Testis (tissue), 2 donors: ENCODE measurements at regions not wholly inside any gene's neighbourhood (a gene's known extent, or its start where the extent isn't known, plus 50 kb on each side); places are given as distances from the start of the nearest gene placed in this dataset.
A peak's percentile ranks its signal among the peaks of the same experiment; 100 is the strongest.

Experiments used
- DNase-seq: peaks from one replicate; pipeline ENCODE4 v3.0.0-alpha.2; 2019
- H3K27ac ChIP-seq, 2 donors: fragments of 200-600 bp; sonication (generic); one replicate each; pipeline ENCODE4 v1.5.1; 2019
- H3K27me3 ChIP-seq: fragments of 200-600 bp; sonication (generic); one replicate; pipeline ENCODE4 v1.5.1; 2019
- H3K36me3 ChIP-seq: fragments of 200-600 bp; sonication (generic); one replicate; pipeline ENCODE4 v1.5.1; 2017; ENCODE audit warnings: low read depth; ENCODE audit errors: missing control alignments
- H3K4me1 ChIP-seq: fragments of 200-600 bp; sonication (generic); one replicate; pipeline ENCODE4 v1.5.1; 2019
- H3K4me3 ChIP-seq, 2 donors: fragments of 200-600 bp; sonication (generic); one replicate each; pipeline ENCODE4 v1.5.1; 2017 to 2019
- H3K9me3 ChIP-seq: fragments of 200-600 bp; sonication (generic); one replicate; pipeline ENCODE4 v1.5.1; 2017
- POLR2A ChIP-seq: fragments of 450-650 bp; IDR thresholded peaks from one replicate; pipeline ENCODE4 v1.6.1; 2017; ENCODE audit warnings: antibody characterized with exemption, mild to moderate bottlenecking, moderate library complexity
- WGBS, 2 donors: methylation state at CpG; one replicate each; pipeline ENCODE4 v1.1.5; 2018; 5-methylcytosine and 5-hydroxymethylcytosine counted together
- intact Hi-C: fragments of 100-400 bp; cut with DNase I; formaldehyde crosslinking; loops from one replicate; pipeline ENCODE4 v1.15.1; 2023; ENCODE audit warnings: low total_unique reads
- TF ChIP-seq, protein P1 (sequence below), 3 experiments: fragments of 450-650 bp in 2 of 3; fragments of 200-600 bp in 1 of 3; sonication (generic) in 1 of 3; IDR thresholded peaks; one replicate each; pipeline ENCODE4 v1.5.1; 2016 to 2019; ENCODE audit warnings: antibody characterized with exemption in 3 of 3, mild to moderate bottlenecking in 2 of 3, moderate library complexity in 1 of 3

DNA sequence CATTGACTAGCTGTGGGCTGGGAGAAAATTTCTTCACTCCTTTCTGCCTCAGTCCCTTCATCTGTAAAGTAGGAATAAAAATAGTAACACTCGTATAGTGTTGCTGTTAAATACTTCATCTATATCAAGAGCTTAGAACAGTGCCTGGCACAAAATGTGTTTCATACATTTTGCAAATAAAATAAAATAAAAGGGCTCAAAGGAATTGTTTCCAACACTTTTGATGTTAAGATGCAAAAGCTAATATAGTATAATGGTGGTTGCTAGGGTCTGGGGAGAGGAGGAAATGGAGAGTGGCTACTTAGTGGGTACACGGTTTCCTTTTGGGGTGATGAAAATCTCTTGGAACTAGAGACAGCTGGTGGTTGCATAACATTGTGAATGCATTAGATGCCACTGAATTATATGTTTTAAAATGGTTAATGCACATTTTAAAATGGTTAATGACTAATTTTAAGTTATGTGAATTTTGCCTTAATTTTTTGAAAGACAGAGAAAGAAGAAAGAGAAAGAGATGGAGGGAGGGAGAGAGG lies 542.1 kb upstream of the ID2 start:
- no peaks in the 10 kb centered on the region for H3K9me3 ChIP-seq
- TF ChIP-seq, protein P1, sequence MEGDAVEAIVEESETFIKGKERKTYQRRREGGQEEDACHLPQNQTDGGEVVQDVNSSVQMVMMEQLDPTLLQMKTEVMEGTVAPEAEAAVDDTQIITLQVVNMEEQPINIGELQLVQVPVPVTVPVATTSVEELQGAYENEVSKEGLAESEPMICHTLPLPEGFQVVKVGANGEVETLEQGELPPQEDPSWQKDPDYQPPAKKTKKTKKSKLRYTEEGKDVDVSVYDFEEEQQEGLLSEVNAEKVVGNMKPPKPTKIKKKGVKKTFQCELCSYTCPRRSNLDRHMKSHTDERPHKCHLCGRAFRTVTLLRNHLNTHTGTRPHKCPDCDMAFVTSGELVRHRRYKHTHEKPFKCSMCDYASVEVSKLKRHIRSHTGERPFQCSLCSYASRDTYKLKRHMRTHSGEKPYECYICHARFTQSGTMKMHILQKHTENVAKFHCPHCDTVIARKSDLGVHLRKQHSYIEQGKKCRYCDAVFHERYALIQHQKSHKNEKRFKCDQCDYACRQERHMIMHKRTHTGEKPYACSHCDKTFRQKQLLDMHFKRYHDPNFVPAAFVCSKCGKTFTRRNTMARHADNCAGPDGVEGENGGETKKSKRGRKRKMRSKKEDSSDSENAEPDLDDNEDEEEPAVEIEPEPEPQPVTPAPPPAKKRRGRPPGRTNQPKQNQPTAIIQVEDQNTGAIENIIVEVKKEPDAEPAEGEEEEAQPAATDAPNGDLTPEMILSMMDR (IDR thresholded peaks at IDR 0.05): no peak
- no peak for TF ChIP-seq POLR2A
- H3K4me1 ChIP-seq: no peaks in the 10 kb centered on the region
- intact Hi-C loops: no loop called here
- H3K36me3 ChIP-seq: no peaks in the 10 kb centered on the region
- 80 to 84% methylated on average over 2 of the region's 2 CpGs for WGBS, 2 donors
- peak overlapping the region in 1 of 2 donors; percentile 73 for H3K27ac ChIP-seq
- no peaks in the 10 kb centered on the region for H3K27me3 ChIP-seq
- H3K4me3 ChIP-seq: no peak overlapping the region
- no peak for DNase-seq

DNA sequence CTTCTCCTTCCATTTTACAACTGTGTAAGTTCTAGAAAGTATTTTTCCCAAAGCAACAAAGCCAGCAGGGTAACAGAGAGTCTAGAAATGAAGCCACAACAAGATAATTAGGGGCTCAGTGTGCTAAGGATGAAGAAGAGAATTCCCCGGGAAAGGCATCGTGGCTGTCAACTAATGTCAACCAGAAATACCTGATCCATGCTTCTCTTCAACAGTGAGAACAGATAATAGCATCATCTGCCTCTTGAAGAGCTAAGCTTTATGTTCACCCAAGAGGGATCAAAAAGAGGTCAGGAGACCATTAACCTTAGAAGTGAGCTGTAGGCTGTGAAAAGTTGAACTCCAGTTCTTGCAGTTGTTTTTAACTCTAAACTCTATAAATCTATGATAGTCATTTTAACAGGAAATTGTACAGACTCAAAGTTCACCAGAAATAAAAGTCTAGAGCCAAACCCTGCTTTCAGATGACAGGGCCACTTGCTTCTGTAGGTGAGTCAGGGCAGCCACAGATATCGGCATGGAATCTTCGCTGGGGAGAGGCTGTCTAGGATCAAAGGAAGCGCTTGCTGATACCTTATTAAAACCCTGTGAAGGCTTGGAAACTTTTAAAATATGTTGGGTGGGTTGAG lies 540.7 kb upstream of the ID2 start:
- TF ChIP-seq POLR2A: no peak
- TF ChIP-seq, protein P1 (IDR thresholded peaks at IDR 0.05): no peak
- no peak overlapping the region for H3K4me3 ChIP-seq
- no peak overlapping the region for H3K27ac ChIP-seq
- H3K9me3 ChIP-seq: no peaks in the 10 kb centered on the region
- DNase-seq: no peak
- no peaks in the 10 kb centered on the region for H3K27me3 ChIP-seq
- WGBS, 2 donors: 86 to 94% methylated on average over 5 of the region's 5 CpGs
- H3K36me3 ChIP-seq: no peaks in the 10 kb centered on the region
- no peaks in the 10 kb centered on the region for H3K4me1 ChIP-seq
- intact Hi-C loops: no loop called here

DNA sequence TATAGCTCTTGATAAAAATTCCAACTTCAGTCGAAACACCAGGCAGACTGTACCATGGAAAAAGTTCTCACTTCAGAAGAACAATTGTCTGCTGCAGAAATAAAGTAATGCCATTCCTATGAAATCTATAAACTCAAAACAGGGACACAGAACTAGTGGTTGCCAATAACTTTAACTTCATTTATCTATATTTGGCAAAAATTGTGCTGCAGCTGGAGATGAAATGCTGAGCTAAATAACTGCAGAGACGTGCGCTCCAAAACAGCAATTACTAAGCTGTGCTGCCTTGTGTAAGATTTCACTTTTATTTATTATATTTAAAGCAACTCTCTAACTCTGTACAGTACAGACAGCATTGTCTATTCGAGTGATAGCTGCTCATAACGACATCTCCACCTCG lies 540.1 kb upstream of the ID2 start:
- 62 to 68% methylated on average over 6 of the region's 6 CpGs for WGBS, 2 donors
- TF ChIP-seq, protein P1 (IDR thresholded peaks at IDR 0.05): no peak
- TF ChIP-seq POLR2A: no peak
- Histone ChIP-seq H3K27me3 (no peaks in the 10 kb centered on the region), H3K4me1 (no peaks in the 10 kb centered on the region), H3K36me3 (no peaks in the 10 kb centered on the region), H3K27ac (no peak overlapping the region), H3K9me3 (no peaks in the 10 kb centered on the region), H3K4me3 (no peak overlapping the region)
- no peak for DNase-seq
- intact Hi-C loops: no loop called here

DNA sequence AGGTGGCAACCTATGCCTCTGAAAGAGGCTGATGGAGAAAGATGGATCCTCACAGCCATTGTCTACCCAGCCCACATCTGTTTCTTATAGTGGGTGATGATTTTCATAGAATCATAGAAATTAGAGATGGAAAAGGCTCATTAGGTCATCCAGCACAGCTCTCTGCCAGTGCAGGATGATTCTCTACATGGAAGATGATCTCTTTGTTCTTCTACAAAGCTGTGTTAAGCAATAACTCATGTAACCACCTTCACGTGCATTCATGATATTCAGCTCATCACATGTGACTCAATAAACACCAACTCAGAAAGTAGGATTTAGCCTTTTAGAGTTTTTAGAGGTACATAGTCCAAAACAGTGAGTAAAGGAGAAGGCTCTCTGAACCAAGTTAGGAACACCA lies 539.4 kb upstream of the ID2 start:
- H3K27ac ChIP-seq: no peak overlapping the region
- intact Hi-C loops: no loop called here

More for the DNA sequence above, 539.4 kb upstream of the ID2 start:
- H3K9me3 ChIP-seq: no peaks in the 10 kb centered on the region
- H3K36me3 ChIP-seq: no peaks in the 10 kb centered on the region
- WGBS, 2 donors: 56 to 71% methylated on average over 1 of the region's 1 CpG
- no peak for DNase-seq
- no peaks in the 10 kb centered on the region for H3K4me1 ChIP-seq
- H3K4me3 ChIP-seq: no peak overlapping the region
- TF ChIP-seq POLR2A: no peak
- TF ChIP-seq, protein P1 (IDR thresholded peaks at IDR 0.05): no peak
- no peaks in the 10 kb centered on the region for H3K27me3 ChIP-seq
